Osteocyte (in vitro differentiated cells): ENCODE measurements at regions not wholly inside any gene's neighbourhood (a gene's known extent, or its start where the extent isn't known, plus 50 kb on each side); places are given as distances from the start of the nearest gene placed in this dataset.
A peak's percentile ranks its signal among the peaks of the same experiment; 100 is the strongest.

Experiments
- DNase-seq: peaks from one replicate; pipeline ENCODE4 v3.0.0; 2021; ENCODE audit warnings: mixed read lengths; ENCODE audit not compliant: unreplicated experiment; ENCODE audit errors: extremely low spot score
- H3K27ac Mint-ChIP-seq: one replicate; pipeline ENCODE4 v1.8.0; 2021; ENCODE audit warnings: mild to moderate bottlenecking, mixed read lengths; ENCODE audit not compliant: unreplicated experiment
- H3K27me3 Mint-ChIP-seq: one replicate; pipeline ENCODE4 v1.8.0; 2021; ENCODE audit warnings: mixed read lengths; ENCODE audit not compliant: unreplicated experiment
- H3K36me3 Mint-ChIP-seq: one replicate; pipeline ENCODE4 v1.8.0; 2021; ENCODE audit warnings: mixed read lengths; ENCODE audit not compliant: unreplicated experiment
- H3K4me1 Mint-ChIP-seq: one replicate; pipeline ENCODE4 v1.8.0; 2021; ENCODE audit warnings: mixed read lengths; ENCODE audit not compliant: unreplicated experiment
- H3K4me3 Mint-ChIP-seq: one replicate; pipeline ENCODE4 v1.8.0; 2021; ENCODE audit warnings: mild to moderate bottlenecking, moderate library complexity, mixed read lengths; ENCODE audit not compliant: unreplicated experiment
- H3K9me3 Mint-ChIP-seq: one replicate; pipeline ENCODE4 v1.8.0; 2021; ENCODE audit warnings: mixed read lengths; ENCODE audit not compliant: unreplicated experiment
- TF ChIP-seq, protein P1 (sequence below): fragments of 200-600 bp; sonication (generic); IDR thresholded peaks from 2 replicates; pipeline ENCODE4 v1.5.0; 2021; ENCODE audit warnings: antibody characterized with exemption, mild to moderate bottlenecking, moderate library complexity

GRCh38 chr9:95801797-95802196 is 73.7 kb upstream of the ERCC6L2 start:
- peaks cover 19% of the 10 kb centered on the region for H3K27me3 Mint-ChIP-seq
- H3K27ac Mint-ChIP-seq: no peak overlapping the region
- TF ChIP-seq, protein P1, sequence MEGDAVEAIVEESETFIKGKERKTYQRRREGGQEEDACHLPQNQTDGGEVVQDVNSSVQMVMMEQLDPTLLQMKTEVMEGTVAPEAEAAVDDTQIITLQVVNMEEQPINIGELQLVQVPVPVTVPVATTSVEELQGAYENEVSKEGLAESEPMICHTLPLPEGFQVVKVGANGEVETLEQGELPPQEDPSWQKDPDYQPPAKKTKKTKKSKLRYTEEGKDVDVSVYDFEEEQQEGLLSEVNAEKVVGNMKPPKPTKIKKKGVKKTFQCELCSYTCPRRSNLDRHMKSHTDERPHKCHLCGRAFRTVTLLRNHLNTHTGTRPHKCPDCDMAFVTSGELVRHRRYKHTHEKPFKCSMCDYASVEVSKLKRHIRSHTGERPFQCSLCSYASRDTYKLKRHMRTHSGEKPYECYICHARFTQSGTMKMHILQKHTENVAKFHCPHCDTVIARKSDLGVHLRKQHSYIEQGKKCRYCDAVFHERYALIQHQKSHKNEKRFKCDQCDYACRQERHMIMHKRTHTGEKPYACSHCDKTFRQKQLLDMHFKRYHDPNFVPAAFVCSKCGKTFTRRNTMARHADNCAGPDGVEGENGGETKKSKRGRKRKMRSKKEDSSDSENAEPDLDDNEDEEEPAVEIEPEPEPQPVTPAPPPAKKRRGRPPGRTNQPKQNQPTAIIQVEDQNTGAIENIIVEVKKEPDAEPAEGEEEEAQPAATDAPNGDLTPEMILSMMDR: no peak
- no peak for DNase-seq
- H3K4me3 Mint-ChIP-seq: no peak overlapping the region
- peaks cover 4% of the 10 kb centered on the region for H3K9me3 Mint-ChIP-seq
- H3K36me3 Mint-ChIP-seq: peaks cover 5% of the 10 kb centered on the region
- peaks cover 10% of the 10 kb centered on the region for H3K4me1 Mint-ChIP-seq

DNA sequence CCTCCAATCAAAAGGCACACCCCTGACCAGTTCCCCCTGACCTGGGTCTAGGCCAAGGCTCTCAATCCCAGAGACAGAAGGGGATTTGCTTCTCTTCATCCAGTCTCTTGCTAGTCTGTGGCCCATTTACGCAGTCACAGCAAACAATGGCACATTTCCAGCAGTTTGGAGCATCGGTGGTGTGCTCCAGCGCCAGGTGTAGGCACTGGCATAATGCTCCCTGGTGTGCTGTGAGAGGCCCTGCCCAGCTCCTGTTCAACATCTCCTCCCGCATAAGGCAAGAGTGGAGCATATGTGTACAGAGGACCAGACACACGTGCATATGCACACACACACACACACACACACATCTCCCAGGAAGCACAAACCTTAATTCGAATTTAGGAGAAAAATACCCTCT is 79.5 kb upstream of the ERCC6L2 start:
- H3K36me3 Mint-ChIP-seq: peaks cover 3% of the 10 kb centered on the region
- no peak for DNase-seq
- peaks cover 8% of the 10 kb centered on the region for H3K27me3 Mint-ChIP-seq
- H3K27ac Mint-ChIP-seq: no peak overlapping the region
- H3K9me3 Mint-ChIP-seq: peaks cover 4% of the 10 kb centered on the region
- TF ChIP-seq, protein P1: no peak
- no peak overlapping the region for H3K4me3 Mint-ChIP-seq
- peaks cover 24% of the 10 kb centered on the region for H3K4me1 Mint-ChIP-seq

DNA sequence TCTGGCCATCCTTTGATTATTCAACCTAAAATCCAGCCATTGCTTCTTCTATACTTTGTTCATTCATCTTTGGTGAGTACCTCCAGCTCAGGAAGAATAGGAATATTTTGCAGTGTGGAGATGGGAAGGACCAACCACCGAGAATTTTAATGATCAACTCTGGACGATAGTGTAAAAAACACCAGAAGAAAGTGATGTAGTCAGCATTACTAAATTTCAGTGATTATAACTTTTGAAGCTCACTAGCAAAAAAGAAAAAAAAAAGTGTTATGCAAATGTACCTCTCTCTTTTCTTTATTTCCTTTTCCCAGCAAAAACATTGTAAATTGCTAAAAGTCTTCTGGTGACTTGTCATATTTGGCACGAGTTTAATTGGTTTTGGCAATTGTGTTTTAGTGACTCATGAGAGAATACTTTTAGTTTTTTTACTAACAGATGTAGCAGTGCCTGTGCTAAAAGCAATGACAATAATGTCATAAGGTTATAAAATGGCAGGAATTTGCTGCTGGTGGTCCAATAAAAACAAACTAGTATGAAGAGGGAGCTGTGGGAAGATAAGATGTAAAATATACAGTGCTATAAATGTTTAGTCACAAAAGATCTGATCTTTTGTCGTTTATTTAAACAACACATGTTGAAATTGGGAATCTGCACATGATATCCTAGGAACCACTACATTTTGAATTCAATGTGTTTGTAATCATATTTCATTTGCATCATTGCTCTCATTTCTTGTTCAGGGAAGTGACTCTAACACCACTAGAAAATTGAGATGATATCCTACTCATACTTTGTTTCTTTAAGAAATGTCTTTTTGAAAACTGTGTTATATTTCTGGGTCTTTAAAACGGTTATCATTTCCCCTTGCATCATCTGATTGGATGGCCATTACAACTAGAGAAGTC is 81.3 kb upstream of the ERCC6L2 start:
- Mint-ChIP-seq H3K27ac (peak overlapping the region; percentile 72), H3K4me1 (peaks cover 24% of the 10 kb centered on the region), H3K27me3 (no peaks in the 10 kb centered on the region), H3K4me3 (no peak overlapping the region), H3K9me3 (peaks cover 4% of the 10 kb centered on the region), H3K36me3 (no peaks in the 10 kb centered on the region)
- TF ChIP-seq, protein P1: no peak
- no peak for DNase-seq

GRCh38 chr9:95791695-95792094 is 83.8 kb upstream of the ERCC6L2 start:
- Mint-ChIP-seq H3K27me3 (no peaks in the 10 kb centered on the region), H3K4me1 (peaks cover 33% of the 10 kb centered on the region), H3K36me3 (no peaks in the 10 kb centered on the region), H3K4me3 (no peak overlapping the region), H3K9me3 (peaks cover 4% of the 10 kb centered on the region), H3K27ac (no peak overlapping the region)
- no peak for DNase-seq
- TF ChIP-seq, protein P1: no peak

- peaks cover 4% of the 10 kb centered on the region for H3K9me3 Mint-ChIP-seq
- peaks cover 33% of the 10 kb centered on the region for H3K4me1 Mint-ChIP-seq
- no peaks in the 10 kb centered on the region for H3K27me3 Mint-ChIP-seq
- no peak overlapping the region for H3K27ac Mint-ChIP-seq
- TF ChIP-seq, protein P1: no peak
- H3K4me3 Mint-ChIP-seq: no peak overlapping the region
- no peak for DNase-seq
- no peaks in the 10 kb centered on the region for H3K36me3 Mint-ChIP-seq
These were observed 84.2 kb upstream of the ERCC6L2 start for GRCh38 chr9:95791286-95791685.
